ENCODE measurements at regions not wholly inside any gene's neighbourhood (a gene's known extent, or its start where the extent isn't known, plus 50 kb on each side); places are given as distances from the start of the nearest gene placed in this dataset.

GRCh38 chr10:37703833-37704382, 153.5 kb downstream of the ZNF248 start:
- no peak for TF ChIP-seq POLR2A (IDR thresholded peaks at IDR 0.05; ENCODE audit: low read depth, low read length)
- FAIRE-seq (no peak), DNase-seq (ENCODE audit: insufficient read length, low spot score) (no peak)

- no peak for TF ChIP-seq POLR2A (IDR thresholded peaks at IDR 0.05; ENCODE audit: low read depth, low read length)
- no peak for FAIRE-seq
- no peak for DNase-seq (ENCODE audit: insufficient read length, low spot score)
Measured at GRCh38 chr10:37703114-37703513, 154.3 kb downstream of the ZNF248 start.

DNA sequence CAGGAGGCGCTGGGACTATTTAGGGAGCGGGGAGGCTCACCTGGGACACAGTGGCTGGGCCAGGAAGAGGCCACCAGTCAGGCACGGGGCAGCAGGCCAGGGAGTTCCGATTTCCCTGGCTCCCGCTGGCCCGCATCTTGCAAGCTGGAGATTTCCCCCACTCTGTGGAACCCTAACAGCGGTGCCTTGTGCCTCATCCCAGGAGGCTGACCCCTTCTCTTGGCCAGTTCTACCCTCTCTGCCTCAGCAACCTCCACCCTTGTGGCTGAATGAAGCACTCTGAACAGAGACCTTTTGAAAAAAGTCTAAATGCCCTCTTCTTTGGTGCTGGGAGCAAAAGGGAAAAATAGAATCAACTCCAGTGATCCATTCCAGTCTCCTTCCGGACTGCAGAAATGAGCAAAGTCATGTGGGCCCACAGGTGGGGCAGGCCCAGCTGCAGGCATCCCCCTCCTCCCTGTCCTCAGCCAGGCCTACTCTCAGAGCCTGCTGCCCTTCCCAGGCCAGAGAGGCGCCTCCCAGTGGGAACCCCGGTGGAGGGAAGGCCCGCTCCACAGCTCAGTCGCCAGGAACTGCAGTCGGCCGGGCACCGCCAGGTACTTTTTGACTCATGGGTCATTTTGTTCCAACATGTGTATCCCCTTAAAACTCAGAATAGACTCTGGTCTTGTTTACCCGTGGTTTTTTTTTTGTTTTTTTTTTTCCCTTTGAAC, 155.5 kb downstream of the ZNF248 start:
- no peak for DNase-seq (ENCODE audit: insufficient read length, low spot score)
- FAIRE-seq, result no peak
- no peak for TF ChIP-seq POLR2A (IDR thresholded peaks at IDR 0.05; ENCODE audit: low read depth, low read length)

GRCh38 chr10:37700886-37701780, 156.3 kb downstream of the ZNF248 start:
- no peak for TF ChIP-seq POLR2A (IDR thresholded peaks at IDR 0.05; ENCODE audit: low read depth, low read length)
- DNase-seq (ENCODE audit: insufficient read length, low spot score) (no peak), FAIRE-seq (no peak)

DNA sequence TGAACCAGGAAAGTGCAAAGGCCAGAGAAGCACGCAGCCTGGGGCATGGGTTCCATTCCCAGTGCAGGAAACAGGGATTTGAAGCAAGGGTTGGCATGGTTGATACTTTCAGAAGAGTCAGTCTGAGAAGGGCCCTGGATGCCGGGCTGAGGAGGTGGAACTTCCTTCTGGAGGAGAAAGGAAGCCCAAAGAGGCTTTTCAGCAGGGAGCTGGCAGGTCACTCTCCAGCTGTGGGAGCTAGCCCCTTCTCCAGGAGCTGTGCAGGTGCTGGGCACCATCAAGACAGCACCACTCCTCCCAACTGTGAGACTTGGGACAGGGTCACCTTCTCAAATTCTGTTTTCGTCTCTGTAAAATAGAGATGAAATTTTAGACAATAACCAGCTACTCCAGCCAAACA, 169.8 kb downstream of the ZNF248 start:
- TF ChIP-seq POLR2A (IDR thresholded peaks at IDR 0.05; ENCODE audit: low read depth, low read length), result no peak
- FAIRE-seq (no peak), DNase-seq (ENCODE audit: insufficient read length, low spot score) (no peak)

GRCh38 chr10:37685741-37686683, 171.4 kb downstream of the ZNF248 start:
- no peak for TF ChIP-seq POLR2A (IDR thresholded peaks at IDR 0.05; ENCODE audit: low read depth, low read length)
- FAIRE-seq (no peak), DNase-seq (ENCODE audit: insufficient read length, low spot score) (no peak)

DNA sequence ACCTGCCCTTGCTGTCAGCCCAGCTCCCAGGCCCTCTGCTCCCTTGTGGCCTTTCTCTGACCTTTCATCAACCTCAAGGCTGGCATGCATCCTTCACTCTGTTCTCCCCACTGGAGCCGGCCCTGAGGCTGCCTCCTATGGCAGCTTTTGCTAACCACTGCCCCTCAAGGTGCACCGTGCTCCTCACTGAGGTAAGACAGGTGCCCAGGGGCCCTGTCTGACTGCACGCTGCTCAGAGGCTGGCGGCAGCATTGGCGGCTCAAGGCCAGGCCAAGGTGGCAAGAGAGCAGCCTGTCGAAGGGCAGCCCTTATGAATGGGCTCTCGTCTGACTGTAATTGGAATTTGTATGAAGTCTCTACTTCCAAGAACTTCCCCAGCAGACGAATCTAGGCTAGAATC, 172.6 kb downstream of the ZNF248 start:
- no peak for DNase-seq (ENCODE audit: insufficient read length, low spot score)
- no peak for FAIRE-seq
- no peak for TF ChIP-seq POLR2A (IDR thresholded peaks at IDR 0.05; ENCODE audit: low read depth, low read length)

DNA sequence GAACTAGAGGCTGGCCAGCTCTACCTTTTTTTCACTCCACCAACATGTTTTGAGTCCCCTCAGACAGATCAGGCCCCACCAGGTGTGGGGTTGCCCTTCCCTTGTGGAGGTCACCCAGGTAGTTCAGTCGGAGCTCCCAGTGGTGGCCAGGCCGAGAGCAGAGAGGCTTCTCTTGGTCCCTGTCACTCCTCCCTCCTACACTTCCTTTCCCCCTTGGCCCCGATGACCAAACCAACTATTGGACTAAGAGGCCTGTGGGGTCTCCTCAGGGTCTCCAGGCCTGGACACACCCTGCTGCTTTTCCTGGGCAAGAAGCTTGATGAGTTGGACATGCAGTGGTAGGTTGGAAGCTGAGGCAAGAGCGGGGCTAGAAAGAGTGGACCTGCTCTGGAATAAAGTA, 174.8 kb downstream of the ZNF248 start:
- DNase-seq (ENCODE audit: insufficient read length, low spot score) (no peak), FAIRE-seq (no peak)
- TF ChIP-seq POLR2A (IDR thresholded peaks at IDR 0.05; ENCODE audit: low read depth, low read length), result no peak

DNA sequence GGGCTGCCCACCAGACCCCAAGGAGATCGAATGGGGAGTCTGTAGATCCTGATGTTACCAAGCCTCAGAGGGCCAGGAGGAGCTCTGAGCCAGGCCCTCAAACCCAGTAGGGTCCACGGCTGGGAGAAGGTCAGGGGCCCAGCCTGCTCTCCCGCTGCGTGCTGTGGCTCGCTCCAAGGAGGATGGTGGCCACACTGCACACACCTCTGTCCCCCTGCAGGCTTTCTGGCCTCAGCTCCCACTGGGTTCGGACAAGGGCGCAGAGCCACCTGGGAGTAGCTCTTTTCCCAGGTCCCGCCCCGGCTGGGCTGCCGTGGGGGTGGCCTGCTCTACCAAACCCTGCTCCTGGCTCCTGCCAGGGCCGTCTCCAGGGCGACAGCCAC, 175.8 kb downstream of the ZNF248 start:
- no peak for DNase-seq (ENCODE audit: insufficient read length, low spot score)
- FAIRE-seq, result no peak
- no peak for TF ChIP-seq POLR2A (IDR thresholded peaks at IDR 0.05; ENCODE audit: low read depth, low read length)

DNA sequence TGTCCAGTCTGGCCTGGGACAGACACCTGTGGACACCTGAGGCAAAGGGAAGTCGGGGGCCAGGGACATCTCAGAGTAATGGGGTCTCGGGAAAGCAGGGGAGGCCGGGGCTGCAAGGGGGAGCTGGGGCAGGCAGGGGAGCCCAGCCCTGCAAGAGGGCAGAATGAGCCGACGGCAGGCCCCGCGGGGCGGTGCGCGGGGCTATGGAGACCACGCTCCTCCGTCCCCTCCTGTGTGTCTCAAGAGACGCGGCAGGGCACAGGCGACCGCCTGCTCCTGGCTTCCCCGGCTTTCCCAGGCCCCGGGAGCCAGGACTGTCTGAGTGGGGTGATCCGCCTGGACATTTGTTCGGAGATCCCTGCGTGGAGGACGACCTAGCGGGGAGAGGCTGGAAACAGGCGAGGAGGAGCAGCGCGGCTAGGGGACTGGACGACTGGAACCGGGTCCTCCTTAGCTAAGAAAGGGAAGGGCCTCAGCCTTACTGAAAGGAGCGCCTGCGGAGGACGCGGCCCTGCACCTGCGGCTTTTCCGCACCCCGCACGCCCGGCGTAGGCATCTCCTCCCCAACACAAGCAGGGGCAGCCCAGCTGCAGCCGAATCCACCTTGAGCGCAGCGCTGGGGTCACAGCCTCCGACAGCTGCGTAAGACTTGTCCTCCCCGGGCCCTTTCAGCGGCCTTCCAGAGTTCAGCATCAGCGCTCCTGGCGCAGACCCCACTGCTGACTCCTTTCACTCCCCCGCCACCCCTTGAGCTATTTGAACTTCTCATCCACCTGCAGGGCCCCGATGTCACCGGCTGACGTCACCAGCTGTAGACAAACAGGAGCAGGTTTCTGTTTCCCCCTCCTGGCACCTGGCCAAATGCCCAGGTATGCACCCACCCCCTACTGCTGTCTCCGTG, 176.4 kb downstream of the ZNF248 start:
- no peak for TF ChIP-seq POLR2A (IDR thresholded peaks at IDR 0.05; ENCODE audit: low read depth, low read length)
- DNase-seq (ENCODE audit: insufficient read length, low spot score) (no peak), FAIRE-seq (no peak)

GRCh38 chr10:37680243-37680683, 177.1 kb downstream of the ZNF248 start:
- DNase-seq (ENCODE audit: insufficient read length, low spot score) (no peak), FAIRE-seq (no peak)
- TF ChIP-seq POLR2A (IDR thresholded peaks at IDR 0.05; ENCODE audit: low read depth, low read length), result no peak

DNA sequence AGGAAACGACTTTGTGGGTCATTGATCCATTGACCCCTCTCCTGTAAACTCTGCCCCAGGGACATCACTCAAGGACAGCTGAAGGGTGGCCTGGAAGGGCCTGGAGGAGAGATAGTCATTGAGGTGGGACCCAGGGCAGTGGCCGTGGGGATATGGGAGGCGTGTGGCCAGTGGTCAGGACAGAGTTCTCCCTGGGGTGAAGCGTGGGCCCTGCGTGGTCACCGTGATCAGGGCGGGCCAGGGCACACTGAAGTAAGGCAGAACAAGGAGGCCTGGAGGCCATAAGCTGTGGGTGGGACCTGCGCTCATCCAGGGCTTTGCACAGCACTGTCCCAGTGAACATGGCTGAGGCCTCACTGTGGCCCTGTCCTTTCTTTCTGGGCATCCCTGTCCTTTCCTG, 177.9 kb downstream of the ZNF248 start:
- no peak for TF ChIP-seq POLR2A (IDR thresholded peaks at IDR 0.05; ENCODE audit: low read depth, low read length)
- FAIRE-seq (no peak), DNase-seq (ENCODE audit: insufficient read length, low spot score) (no peak)

GRCh38 chr10:37675449-37675848, 182.0 kb downstream of the ZNF248 start:
- no peak for TF ChIP-seq POLR2A (IDR thresholded peaks at IDR 0.05; ENCODE audit: low read depth, low read length)
- FAIRE-seq, result no peak
- DNase-seq (ENCODE audit: insufficient read length, low spot score), result no peak

Measured in H54 (cell line).